Fibroblast of lung (primary cell): ENCODE measurements at regions not wholly inside any gene's neighbourhood (a gene's known extent, or its start where the extent isn't known, plus 50 kb on each side); places are given as distances from the start of the nearest gene placed in this dataset.

Experiments used
- CTCF ChIP-seq, 2 donors: IDR thresholded peaks in 1 of 2; conservative IDR thresholded peaks in 1 of 2; 1 replicate in 1 of 2; 2 replicates in 1 of 2; pipeline ENCODE4 v1.5.1; 2011 to 2012; ENCODE audit warnings: low read length in 2 of 2, control low read depth in 1 of 2, inconsistent platforms in 1 of 2, low read depth in 1 of 2, mild to moderate bottlenecking in 1 of 2
- EZH2 ChIP-seq: IDR thresholded peaks from 2 replicates; pipeline ENCODE4 v1.5.1; 2012; ENCODE audit warnings: low read length, control low read depth, mild to moderate bottlenecking; ENCODE audit errors: missing control alignments

GRCh38 chr2:195317550-195317949 lies 339.5 kb upstream of the SLC39A10 start:
- TF ChIP-seq CTCF (conservative IDR thresholded peaks at IDR 0.05 in 1 of 2, IDR thresholded peaks at IDR 0.05 in 1 of 2; ENCODE audit: low read depth in 1 of 2, low read length in 2 of 2), result no peak
- TF ChIP-seq EZH2, result no peak
